ENCODE measurements at regions not wholly inside any gene's neighbourhood (a gene's known extent, or its start where the extent isn't known, plus 50 kb on each side); places are given as distances from the start of the nearest gene placed in this dataset.

GRCh38 chr4:171602638-171603355 is 210.4 kb upstream of the GALNTL6 start:
- ATAC-seq (no peak), DNase-seq (no peak)
- Histone ChIP-seq H3K27ac (no peak overlapping the region), H3K27me3 (no peaks in the 10 kb centered on the region), H3K36me3 (no peaks in the 10 kb centered on the region), H3K4me1 (no peaks in the 10 kb centered on the region), H3K9me3 (peaks cover 0 to 15% (median 0%) of the 10 kb centered on the region in 11 donors), H3K4me3 (no peak overlapping the region)
- TF ChIP-seq CTCF (IDR thresholded peaks at IDR 0.05): no peak
- intact Hi-C loops (cut with DNase I): no loop called here
- 73% methylated on average over 8 of the region's 8 CpGs for WGBS, 2 donors

GRCh38 chr4:171601091-171601490 is 212.1 kb upstream of the GALNTL6 start:
- H3K4me1 ChIP-seq: no peaks in the 10 kb centered on the region
- ATAC-seq (no peak), DNase-seq (no peak)
- H3K27me3 ChIP-seq: no peaks in the 10 kb centered on the region
- H3K9me3 ChIP-seq: peaks cover 0 to 8% (median 0%) of the 10 kb centered on the region in 11 donors
- H3K4me3 ChIP-seq: no peak overlapping the region
- intact Hi-C loops (cut with DNase I): no loop called here
- no peak for TF ChIP-seq CTCF (IDR thresholded peaks at IDR 0.05)
- H3K36me3 ChIP-seq: no peaks in the 10 kb centered on the region
- no peak overlapping the region for H3K27ac ChIP-seq
- WGBS, 2 donors: 81 to 84% methylated on average over 3 of the region's 3 CpGs

DNA sequence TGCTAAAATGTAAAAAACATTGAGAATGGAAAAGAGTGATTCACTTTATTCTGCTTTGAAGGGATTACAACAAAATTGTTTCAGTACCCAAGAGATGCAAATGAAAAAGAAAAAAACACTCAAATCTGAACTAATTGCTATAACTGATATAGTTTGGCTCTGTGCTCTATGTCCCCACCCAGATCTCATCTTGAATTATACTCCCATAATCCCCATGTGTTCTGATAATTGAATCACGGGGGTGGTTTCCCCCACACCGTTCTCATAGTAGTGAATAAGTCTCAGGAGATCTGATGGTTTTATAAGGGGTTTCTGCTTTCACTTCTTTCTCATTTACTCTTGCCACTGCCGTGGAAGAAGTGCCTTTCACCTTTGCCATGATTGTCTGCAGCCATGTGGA is 213.6 kb upstream of the GALNTL6 start:
- DNase-seq: no peak
- Histone ChIP-seq H3K4me1 (no peaks in the 10 kb centered on the region), H3K9me3 (peaks cover 0 to 5% (median 0%) of the 10 kb centered on the region in 11 donors), H3K27me3 (no peaks in the 10 kb centered on the region), H3K27ac (no peak overlapping the region), H3K36me3 (no peaks in the 10 kb centered on the region), H3K4me3 (no peak overlapping the region)
- intact Hi-C loops (cut with DNase I): no loop called here
- no peak for TF ChIP-seq CTCF (IDR thresholded peaks at IDR 0.05)
- WGBS, 2 donors: 68 to 77% methylated on average over 3 of the region's 3 CpGs
- ATAC-seq: no peak

GRCh38 chr4:171594293-171594692 is 218.9 kb upstream of the GALNTL6 start:
- Histone ChIP-seq H3K27me3 (no peaks in the 10 kb centered on the region), H3K36me3 (no peaks in the 10 kb centered on the region), H3K4me1 (no peaks in the 10 kb centered on the region), H3K9me3 (peaks cover 0 to 6% (median 0%) of the 10 kb centered on the region in 11 donors), H3K4me3 (no peak overlapping the region), H3K27ac (no peak overlapping the region)
- no peak for TF ChIP-seq CTCF (IDR thresholded peaks at IDR 0.05)
- WGBS, 2 donors: 69 to 71% methylated on average over 4 of the region's 4 CpGs
- DNase-seq (no peak), ATAC-seq (no peak)
- intact Hi-C loops (cut with DNase I): no loop called here

Data from heart right ventricle (tissue), 16 donors.